ENCODE measurements at regions not wholly inside any gene's neighbourhood (a gene's known extent, or its start where the extent isn't known, plus 50 kb on each side); places are given as distances from the start of the nearest gene placed in this dataset.

GRCh38 chr1:212205006-212205405 lies 80.2 kb upstream of the PPP2R5A start:
- Mint-ChIP-seq H3K4me3 (no peak overlapping the region), H3K36me3 (no peaks in the 10 kb centered on the region), H3K27ac (no peak overlapping the region), H3K27me3 (ENCODE audit: low read depth in 3 of 3) (peaks cover 2 to 4% (median 4%) of the 10 kb centered on the region in 3 donors), H3K4me1 (no peaks in the 10 kb centered on the region), H3K9me3 (no peaks in the 10 kb centered on the region)
- no peak for DNase-seq

DNA sequence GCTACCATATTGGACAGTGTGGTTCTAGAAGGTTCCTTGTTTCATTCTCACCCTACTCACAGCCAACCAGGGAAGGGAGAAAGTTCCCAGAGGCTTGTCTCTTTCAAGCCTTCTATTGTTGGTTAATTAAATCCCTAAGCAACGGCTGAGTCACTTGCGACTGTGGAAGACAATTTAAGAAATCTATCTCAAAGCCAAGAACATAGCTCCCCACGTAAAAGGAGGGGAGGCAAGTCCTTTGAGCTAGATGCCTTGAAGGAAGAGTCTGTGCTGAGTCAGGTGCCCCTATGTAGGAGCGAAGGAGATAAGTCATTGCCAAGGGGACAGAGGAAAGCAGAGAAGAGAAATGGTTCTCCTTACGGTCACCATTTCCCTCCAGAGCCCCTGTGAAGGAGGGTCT lies 79.4 kb upstream of the PPP2R5A start:
- no peaks in the 10 kb centered on the region for H3K9me3 Mint-ChIP-seq
- no peak overlapping the region for H3K27ac Mint-ChIP-seq
- H3K27me3 Mint-ChIP-seq (ENCODE audit: low read depth in 3 of 3) = peaks cover 2 to 4% (median 4%) of the 10 kb centered on the region in 3 donors
- no peaks in the 10 kb centered on the region for H3K36me3 Mint-ChIP-seq
- no peak overlapping the region for H3K4me3 Mint-ChIP-seq
- H3K4me1 Mint-ChIP-seq = no peaks in the 10 kb centered on the region
- no peak for DNase-seq

GRCh38 chr1:212207118-212207517 lies 78.1 kb upstream of the PPP2R5A start:
- Mint-ChIP-seq H3K4me1 (no peaks in the 10 kb centered on the region), H3K27ac (no peak overlapping the region), H3K4me3 (no peak overlapping the region), H3K9me3 (no peaks in the 10 kb centered on the region), H3K36me3 (no peaks in the 10 kb centered on the region), H3K27me3 (ENCODE audit: low read depth in 3 of 3) (peaks cover 2 to 4% (median 4%) of the 10 kb centered on the region in 3 donors)
- DNase-seq = no peak

- no peaks in the 10 kb centered on the region for H3K9me3 Mint-ChIP-seq
- H3K4me1 Mint-ChIP-seq = no peaks in the 10 kb centered on the region
- no peak overlapping the region for H3K4me3 Mint-ChIP-seq
- DNase-seq = no peak
- peak overlapping the region in 1 of 6 donors; percentile 45 for H3K27ac Mint-ChIP-seq
- no peaks in the 10 kb centered on the region for H3K36me3 Mint-ChIP-seq
- H3K27me3 Mint-ChIP-seq (ENCODE audit: low read depth in 3 of 3) = peaks cover 2 to 4% (median 4%) of the 10 kb centered on the region in 3 donors
These were observed 77.2 kb upstream of the PPP2R5A start for GRCh38 chr1:212207822-212208520.

DNA sequence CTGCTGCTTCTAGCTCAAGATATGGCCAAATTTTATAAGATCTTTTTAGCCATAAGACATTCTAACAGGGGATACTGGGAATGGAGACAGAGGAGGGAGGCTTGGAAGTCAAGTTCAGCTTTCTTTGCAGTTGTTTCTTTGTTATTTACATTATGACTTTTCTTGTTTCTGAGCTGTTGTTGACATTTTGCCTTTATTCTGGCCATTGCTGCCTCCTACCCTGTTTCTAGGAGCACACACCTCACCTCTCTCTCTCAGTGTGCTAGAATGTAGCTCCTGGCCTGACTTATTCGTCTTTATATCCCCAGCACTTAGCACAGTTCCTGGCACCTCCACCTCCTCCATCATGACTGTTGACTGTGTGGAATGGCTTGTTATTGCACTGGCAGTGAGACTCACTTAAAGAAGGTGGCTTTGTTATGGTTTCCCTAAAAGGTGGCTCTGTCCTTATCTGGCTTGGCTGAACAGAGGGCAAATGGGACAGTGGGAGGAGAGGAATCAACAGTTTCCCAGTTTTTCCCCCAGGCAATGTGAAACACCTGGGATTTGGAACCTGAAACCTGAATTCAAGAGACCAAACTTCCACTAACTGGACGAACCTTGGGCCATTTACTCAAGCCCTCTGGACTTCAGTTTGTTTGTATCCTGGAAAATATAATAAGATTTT lies 76.1 kb upstream of the PPP2R5A start:
- Mint-ChIP-seq H3K36me3 (no peaks in the 10 kb centered on the region), H3K4me1 (no peaks in the 10 kb centered on the region), H3K9me3 (no peaks in the 10 kb centered on the region), H3K27ac (peak overlapping the region in 1 of 6 donors; percentile 36), H3K4me3 (no peak overlapping the region), H3K27me3 (ENCODE audit: low read depth in 3 of 3) (peaks cover 0 to 4% (median 0%) of the 10 kb centered on the region in 3 donors)
- DNase-seq = no peak

DNA sequence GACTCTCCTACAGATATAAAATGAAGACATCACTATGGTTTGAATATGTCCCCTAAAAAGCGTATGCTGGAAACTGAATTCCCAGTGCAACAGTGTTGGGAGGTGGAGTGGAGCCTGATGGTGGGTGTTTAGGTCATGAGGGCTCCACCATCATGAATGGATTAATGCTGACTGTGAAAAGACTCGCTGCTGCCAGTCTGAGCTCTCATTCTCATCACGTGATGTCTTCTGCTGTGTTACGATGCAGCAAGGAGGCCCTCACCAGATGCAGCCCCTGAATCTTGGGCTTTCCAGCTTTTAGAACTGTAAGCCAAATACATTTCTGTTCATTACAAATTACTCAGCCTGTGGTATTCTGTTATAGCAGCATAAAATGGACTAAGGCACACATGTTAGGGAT lies 73.8 kb upstream of the PPP2R5A start:
- Mint-ChIP-seq H3K27me3 (ENCODE audit: low read depth in 3 of 3) (peaks cover 0 to 2% (median 0%) of the 10 kb centered on the region in 3 donors), H3K27ac (no peak overlapping the region), H3K9me3 (peaks cover 0 to 1% (median 0%) of the 10 kb centered on the region in 6 donors), H3K4me1 (no peaks in the 10 kb centered on the region), H3K36me3 (no peaks in the 10 kb centered on the region), H3K4me3 (no peak overlapping the region)
- no peak for DNase-seq

DNA sequence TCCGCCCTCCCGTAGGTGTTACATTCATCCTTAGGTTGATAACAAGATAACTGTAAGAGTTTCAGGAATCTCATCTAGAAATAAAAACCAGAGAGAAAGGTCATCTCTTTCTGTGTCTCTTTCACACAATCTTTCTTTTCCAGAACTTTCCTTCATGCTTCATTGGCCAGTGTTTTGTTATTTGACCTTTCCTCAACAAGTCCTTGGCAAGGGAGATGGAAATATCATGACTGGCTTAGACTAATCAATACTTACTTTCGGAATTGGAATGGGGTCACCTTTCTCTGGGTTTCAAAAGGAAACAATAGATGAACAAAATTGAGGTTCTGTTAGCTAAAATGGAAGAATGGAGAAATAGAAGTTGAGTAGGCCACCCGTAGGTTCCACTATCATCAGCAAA lies 72.9 kb upstream of the PPP2R5A start:
- no peak overlapping the region for H3K27ac Mint-ChIP-seq
- peaks cover 0 to 2% (median 0%) of the 10 kb centered on the region in 3 donors for H3K27me3 Mint-ChIP-seq (ENCODE audit: low read depth in 3 of 3)
- peaks cover 0 to 1% (median 0%) of the 10 kb centered on the region in 6 donors for H3K9me3 Mint-ChIP-seq
- no peaks in the 10 kb centered on the region for H3K36me3 Mint-ChIP-seq
- no peaks in the 10 kb centered on the region for H3K4me1 Mint-ChIP-seq
- DNase-seq = no peak
- H3K4me3 Mint-ChIP-seq = no peak overlapping the region

GRCh38 chr1:212212906-212213305 lies 72.3 kb upstream of the PPP2R5A start:
- Mint-ChIP-seq H3K4me3 (no peak overlapping the region), H3K27ac (no peak overlapping the region), H3K36me3 (no peaks in the 10 kb centered on the region), H3K27me3 (ENCODE audit: low read depth in 3 of 3) (peaks cover 0 to 2% (median 0%) of the 10 kb centered on the region in 3 donors), H3K4me1 (no peaks in the 10 kb centered on the region), H3K9me3 (peaks cover 0 to 1% (median 0%) of the 10 kb centered on the region in 6 donors)
- no peak for DNase-seq

- H3K27me3 Mint-ChIP-seq (ENCODE audit: low read depth in 3 of 3) = peaks cover 0 to 2% (median 0%) of the 10 kb centered on the region in 3 donors
- H3K4me3 Mint-ChIP-seq = no peak overlapping the region
- peaks cover 0 to 1% (median 0%) of the 10 kb centered on the region in 6 donors for H3K9me3 Mint-ChIP-seq
- no peak for DNase-seq
- H3K4me1 Mint-ChIP-seq = no peaks in the 10 kb centered on the region
- no peaks in the 10 kb centered on the region for H3K36me3 Mint-ChIP-seq
- H3K27ac Mint-ChIP-seq = no peak overlapping the region
These were observed 71.4 kb upstream of the PPP2R5A start for GRCh38 chr1:212213784-212214183.

- no peaks in the 10 kb centered on the region for H3K27me3 Mint-ChIP-seq (ENCODE audit: low read depth in 3 of 3)
- H3K9me3 Mint-ChIP-seq = peaks cover 0 to 1% (median 0%) of the 10 kb centered on the region in 6 donors
- no peak for DNase-seq
- H3K36me3 Mint-ChIP-seq = no peaks in the 10 kb centered on the region
- no peaks in the 10 kb centered on the region for H3K4me1 Mint-ChIP-seq
- peak overlapping the region in 2 of 6 donors; percentile 37 to 38 for H3K27ac Mint-ChIP-seq
- no peak overlapping the region for H3K4me3 Mint-ChIP-seq
These were observed 70.9 kb upstream of the PPP2R5A start for GRCh38 chr1:212214325-212214724.

- Mint-ChIP-seq H3K4me1 (no peaks in the 10 kb centered on the region), H3K9me3 (peaks cover 0 to 1% (median 0%) of the 10 kb centered on the region in 6 donors), H3K27me3 (ENCODE audit: low read depth in 3 of 3) (no peaks in the 10 kb centered on the region), H3K4me3 (no peak overlapping the region), H3K27ac (no peak overlapping the region), H3K36me3 (no peaks in the 10 kb centered on the region)
- DNase-seq = no peak
These were observed 69.3 kb upstream of the PPP2R5A start for GRCh38 chr1:212215910-212216309.

DNA sequence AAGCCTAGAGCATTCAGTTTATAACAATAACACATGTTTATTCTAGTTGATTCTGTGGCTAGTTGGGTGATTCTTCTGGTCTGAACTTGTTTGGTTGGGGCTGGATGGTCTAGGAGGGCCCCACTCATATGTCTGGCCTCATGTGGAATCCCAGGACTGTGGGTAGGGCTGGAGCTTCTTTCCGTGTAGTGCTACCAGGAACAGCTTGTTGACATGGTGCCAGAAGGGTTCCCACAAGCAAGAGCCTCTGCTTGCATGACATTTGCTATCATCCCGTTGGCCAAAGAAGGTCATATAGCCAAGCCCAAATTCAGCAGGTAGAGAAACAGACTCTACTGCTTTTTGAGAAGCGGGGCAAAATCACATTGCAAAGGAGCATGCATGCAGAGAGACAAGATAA lies 67.6 kb upstream of the PPP2R5A start:
- H3K9me3 Mint-ChIP-seq = peaks cover 0 to 1% (median 0%) of the 10 kb centered on the region in 6 donors
- H3K27me3 Mint-ChIP-seq (ENCODE audit: low read depth in 3 of 3) = no peaks in the 10 kb centered on the region
- H3K4me1 Mint-ChIP-seq = peaks cover 0 to 1% of the 10 kb centered on the region in 2 donors
- no peak overlapping the region for H3K4me3 Mint-ChIP-seq
- no peaks in the 10 kb centered on the region for H3K36me3 Mint-ChIP-seq
- H3K27ac Mint-ChIP-seq = no peak overlapping the region
- no peak for DNase-seq

- H3K36me3 Mint-ChIP-seq = no peaks in the 10 kb centered on the region
- peaks cover 0 to 1% (median 0%) of the 10 kb centered on the region in 6 donors for H3K9me3 Mint-ChIP-seq
- H3K27me3 Mint-ChIP-seq (ENCODE audit: low read depth in 3 of 3) = no peaks in the 10 kb centered on the region
- no peak overlapping the region for H3K27ac Mint-ChIP-seq
- H3K4me3 Mint-ChIP-seq = no peak overlapping the region
- DNase-seq = no peak
- H3K4me1 Mint-ChIP-seq = peaks cover 0 to 1% of the 10 kb centered on the region in 2 donors
These were observed 67.1 kb upstream of the PPP2R5A start for GRCh38 chr1:212218065-212218464.

- DNase-seq = no peak
- Mint-ChIP-seq H3K4me3 (no peak overlapping the region), H3K27me3 (ENCODE audit: low read depth in 3 of 3) (peaks cover 0 to under 1% (median under 1%) of the 10 kb centered on the region in 3 donors), H3K27ac (no peak overlapping the region), H3K9me3 (peaks cover 0 to 1% (median 0%) of the 10 kb centered on the region in 6 donors), H3K36me3 (no peaks in the 10 kb centered on the region), H3K4me1 (peaks cover 3 to 4% of the 10 kb centered on the region in 2 donors)
These were observed 66.3 kb upstream of the PPP2R5A start for GRCh38 chr1:212218911-212219310.

All from immature natural killer cell (primary cell).